GM18502 (cell line): ENCODE measurements at regions not wholly inside any gene's neighbourhood (a gene's known extent, or its start where the extent isn't known, plus 50 kb on each side); places are given as distances from the start of the nearest gene placed in this dataset.
"Not testable (repeated sequence)": the region's sequence is repeated elsewhere in the genome, so short reads cannot be mapped to it uniquely, and the experiment has no call there.

ENCODE experiments used
- ATAC-seq: cut with Tn5 transposase; IDR thresholded peaks from one replicate; pipeline ENCODE4 v1.9.1; 2021; ENCODE audit warnings: mild to moderate bottlenecking; ENCODE audit not compliant: unreplicated experiment, poor library complexity

DNA sequence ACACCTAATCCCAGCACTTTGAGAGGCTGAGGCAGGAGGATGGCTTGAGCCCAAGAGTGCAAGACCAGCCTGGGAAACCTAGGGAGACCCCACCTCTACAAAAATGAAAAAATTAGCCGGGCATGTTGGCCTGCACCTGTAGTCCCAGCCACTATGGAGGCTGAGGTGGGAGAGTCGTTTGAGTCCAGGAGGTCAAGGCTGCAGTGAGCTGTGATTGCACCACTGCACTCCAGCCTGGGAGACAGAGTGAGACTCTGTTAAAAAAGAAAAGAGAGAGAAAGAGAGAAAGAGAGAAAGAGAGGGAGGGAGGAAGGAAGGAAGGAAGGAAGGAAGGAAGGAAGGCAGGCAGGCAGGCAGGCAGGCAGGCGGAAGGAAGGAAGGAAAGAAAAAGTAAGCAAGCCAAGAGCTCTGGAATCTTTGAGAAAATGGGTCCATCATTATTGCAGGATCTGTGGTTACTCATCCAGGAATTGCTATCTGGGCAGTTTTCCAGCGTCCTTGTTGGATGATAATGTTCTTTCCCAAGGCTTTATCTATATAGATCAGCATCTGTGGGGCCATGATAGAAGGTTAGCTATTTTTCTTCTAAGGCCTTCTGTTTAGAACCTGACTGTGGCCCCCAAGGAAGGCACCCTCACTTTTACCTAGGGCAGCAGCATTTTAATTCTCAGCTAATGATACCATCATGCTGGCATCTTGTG, 533.2 kb upstream of the CDH5 start:
- no peak for ATAC-seq

DNA sequence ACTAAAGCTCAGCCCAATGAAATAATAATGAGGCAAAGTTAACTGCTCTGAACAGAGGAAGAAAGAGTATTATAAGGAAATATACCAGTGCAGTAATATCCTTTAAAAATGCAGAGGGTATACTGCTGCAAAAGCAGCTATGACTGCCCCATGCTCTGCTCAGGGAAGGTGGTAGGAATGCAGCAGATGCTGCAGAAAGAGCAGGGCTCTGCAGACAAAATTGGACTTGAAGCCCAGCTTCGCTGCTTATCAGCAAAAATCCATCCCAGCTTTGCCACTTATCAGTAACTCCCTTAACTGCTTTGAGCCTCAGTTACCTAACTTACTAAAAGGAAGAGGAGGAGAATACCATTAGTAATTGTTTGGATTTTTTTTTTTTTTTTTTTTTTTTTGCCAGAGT, 533.8 kb upstream of the CDH5 start:
- no peak for ATAC-seq

DNA sequence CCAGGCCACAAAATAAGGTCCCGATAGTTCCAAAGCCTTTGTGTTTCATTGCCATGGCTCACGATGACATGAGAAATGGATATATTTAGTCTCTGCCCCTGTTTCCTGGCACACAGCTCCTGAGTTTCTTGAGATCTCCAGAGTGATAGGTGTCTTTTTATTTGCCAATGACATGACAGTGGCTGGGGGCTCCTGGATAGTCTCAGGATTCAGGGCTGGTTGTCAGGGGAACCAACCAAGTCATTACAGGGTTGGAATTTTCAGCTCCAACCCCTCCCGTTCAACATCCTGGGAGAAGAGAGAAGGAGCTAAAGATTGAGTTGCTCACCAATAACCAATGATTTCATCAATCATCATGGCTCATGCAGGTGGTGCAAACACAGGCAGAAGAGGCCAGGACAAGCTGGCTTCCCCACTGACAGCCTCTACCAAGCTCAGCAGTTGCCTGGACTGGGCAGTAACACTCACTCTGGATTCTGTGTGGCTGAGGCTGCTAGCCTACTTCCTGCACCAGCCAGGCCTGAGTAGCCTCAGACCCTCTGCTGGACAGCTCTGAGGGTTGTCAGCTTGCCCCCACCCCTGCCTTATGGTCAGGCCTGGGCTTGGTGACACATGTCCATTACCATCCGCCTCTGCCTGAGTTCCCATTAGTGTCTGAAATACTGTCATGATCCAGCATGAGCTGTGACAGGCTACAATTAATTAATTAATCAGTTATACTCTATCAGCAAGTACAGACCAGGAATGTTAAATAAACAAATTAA, 534.4 kb upstream of the CDH5 start:
- no peak for ATAC-seq

DNA sequence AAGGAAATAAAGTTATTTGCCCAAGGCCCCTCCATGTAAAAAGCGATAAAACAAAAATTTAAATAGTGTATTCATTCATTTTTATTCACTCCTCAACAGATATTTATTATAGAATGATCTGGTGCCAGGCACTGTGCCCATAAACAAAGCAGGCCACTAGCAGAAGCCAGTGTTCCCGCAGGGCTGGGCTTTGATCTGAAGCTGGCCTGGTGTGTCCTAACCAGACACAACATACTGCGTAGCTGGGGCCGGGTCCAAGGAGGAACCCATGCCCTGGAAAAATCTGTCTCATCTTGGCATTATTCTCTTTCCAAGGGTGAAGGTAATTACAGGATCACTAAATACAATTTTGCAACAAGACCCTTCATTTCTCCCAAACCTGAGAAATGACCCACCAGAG, 537.4 kb upstream of the CDH5 start:
- ATAC-seq, result no peak

GRCh38 chr16:65828296-65828695, 538.2 kb upstream of the CDH5 start:
- ATAC-seq, result no peak

GRCh38 chr16:65827231-65827630, 539.3 kb upstream of the CDH5 start:
- no peak for ATAC-seq

DNA sequence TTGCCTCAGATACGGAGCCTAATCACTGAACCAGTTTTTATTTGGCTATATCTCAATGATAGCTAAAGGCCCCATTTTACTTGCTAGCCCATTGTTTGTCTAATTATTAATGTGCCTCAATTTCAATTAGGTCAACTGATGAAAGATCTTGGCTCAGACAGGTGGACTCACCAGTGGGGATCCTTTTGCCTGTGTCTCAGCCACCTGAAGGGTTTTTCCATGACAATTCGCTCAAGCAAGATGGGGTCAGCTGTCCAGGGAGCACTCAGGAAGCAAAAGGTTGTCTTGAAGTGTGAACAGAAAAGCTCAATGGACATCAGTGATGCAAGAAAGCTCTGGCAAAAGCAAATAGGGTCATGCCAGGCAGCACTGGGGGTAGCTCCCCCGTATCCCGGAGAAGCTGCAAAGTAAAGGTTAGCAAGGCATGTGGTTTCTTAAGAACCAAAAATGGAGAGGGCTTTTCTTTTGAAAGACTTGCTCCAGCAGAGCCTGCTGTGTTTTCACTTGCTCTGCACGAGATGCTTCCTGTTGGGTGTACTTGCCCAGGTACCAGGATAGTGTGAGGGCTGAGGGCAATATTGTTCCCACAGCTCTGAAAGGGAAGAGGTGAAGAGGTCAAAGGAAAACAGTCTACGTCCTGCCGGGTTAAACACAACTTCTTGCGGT, 541.2 kb upstream of the CDH5 start:
- ATAC-seq, result no peak

- ATAC-seq, result no peak
These were observed 544.3 kb upstream of the CDH5 start for GRCh38 chr16:65822148-65822547.

GRCh38 chr16:65819136-65819898, 547.2 kb upstream of the CDH5 start:
- ATAC-seq, result no peak

DNA sequence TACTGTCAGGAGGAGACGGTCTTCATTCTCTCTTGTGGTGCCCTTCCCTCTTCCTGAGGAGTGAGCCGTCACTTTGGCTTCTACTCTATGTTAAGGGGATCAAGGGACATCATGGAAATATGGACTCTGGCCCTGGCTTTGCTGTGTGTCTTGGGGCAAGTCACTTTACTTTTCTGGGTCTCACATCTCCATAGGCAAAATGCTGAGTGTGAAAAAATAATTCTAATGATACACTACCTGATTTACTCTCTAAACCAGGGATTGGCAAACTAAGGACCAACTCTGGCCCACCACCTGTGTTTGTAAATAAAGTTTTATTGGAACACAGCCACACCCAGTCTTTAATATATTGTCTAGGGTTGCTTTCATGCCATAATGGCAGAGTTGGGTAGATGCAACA, 548.7 kb upstream of the CDH5 start:
- no peak for ATAC-seq

DNA sequence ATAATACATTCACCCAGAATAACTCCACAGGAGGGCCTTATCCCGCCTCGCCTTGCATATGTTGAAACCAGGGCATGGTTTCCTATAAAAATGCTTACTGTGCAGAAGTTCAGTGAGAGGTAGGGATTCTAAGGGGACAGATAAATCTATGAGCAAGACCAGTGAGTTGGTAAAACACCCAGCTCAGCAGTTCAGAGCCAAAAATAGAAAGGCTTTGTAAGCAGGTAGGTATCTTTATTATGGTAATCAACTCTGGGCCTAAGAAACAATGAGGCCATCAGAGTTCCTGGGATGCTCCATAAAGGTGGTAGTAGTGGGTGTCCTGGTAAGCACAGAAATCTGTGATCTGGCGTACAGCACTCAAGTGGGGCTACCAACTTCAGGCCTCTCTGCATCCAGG, 549.4 kb upstream of the CDH5 start:
- ATAC-seq, result no peak

- no peak for ATAC-seq
These were observed 549.9 kb upstream of the CDH5 start for GRCh38 chr16:65816556-65816955.

DNA sequence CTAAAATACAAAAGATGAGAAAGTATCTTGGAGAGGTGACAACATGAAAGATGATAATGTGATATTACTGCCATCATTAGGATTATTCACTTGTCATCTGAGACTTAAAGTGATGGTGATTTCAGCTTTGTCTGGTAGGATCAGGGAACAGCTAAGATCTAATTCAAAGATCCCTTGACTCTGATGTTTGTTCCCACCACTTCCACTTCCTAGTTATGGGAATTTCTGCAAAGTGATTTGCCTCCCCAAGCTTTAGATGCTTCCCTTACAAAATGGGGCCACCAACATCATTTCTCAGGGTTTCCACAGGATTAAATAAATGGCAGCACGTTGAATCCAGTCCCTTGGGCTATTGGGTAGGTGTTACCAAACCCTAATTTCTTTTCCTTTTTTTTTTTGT, 550.8 kb upstream of the CDH5 start:
- no peak for ATAC-seq

DNA sequence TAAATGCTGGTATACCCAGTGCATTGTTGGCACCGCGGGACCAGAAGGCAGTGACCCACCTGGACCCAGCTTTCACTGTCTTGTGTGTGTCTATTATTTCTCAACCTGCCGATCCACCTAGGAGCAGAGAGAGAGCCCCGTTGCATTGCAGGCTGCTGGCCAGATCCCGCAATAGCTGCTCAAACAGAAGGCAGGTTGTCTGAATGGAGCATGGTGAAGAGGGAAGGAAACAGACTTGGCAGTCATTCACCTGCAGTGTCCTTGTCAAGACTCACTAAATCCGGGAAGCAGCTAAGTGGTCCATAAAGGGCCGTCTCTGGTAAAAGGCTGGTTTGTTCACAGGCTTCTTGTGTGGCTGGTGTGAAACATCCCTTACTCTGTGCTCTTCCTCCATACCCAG, 552.6 kb upstream of the CDH5 start:
- ATAC-seq, result not testable (repeated sequence)

GRCh38 chr16:65809627-65810026, 556.9 kb upstream of the CDH5 start:
- ATAC-seq, result no peak

DNA sequence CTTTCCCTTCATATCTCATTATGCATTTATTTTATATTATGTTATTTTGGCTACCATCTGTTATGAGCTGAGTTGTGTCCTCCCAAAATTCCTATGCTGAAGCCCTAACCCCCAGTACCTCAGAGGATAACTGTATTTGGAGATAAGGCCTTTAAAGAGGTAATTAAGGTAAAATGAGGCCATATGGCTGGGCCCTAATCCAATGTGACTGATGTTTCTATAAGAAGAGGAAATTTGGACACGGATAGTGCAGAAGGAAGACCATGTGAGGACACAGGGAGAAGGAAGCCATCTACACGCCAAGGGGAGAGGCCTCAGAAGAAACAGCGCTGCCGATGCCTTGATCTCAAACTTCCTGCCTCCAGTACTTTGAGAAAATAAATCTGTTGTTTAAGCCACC, 557.7 kb upstream of the CDH5 start:
- ATAC-seq, result no peak

DNA sequence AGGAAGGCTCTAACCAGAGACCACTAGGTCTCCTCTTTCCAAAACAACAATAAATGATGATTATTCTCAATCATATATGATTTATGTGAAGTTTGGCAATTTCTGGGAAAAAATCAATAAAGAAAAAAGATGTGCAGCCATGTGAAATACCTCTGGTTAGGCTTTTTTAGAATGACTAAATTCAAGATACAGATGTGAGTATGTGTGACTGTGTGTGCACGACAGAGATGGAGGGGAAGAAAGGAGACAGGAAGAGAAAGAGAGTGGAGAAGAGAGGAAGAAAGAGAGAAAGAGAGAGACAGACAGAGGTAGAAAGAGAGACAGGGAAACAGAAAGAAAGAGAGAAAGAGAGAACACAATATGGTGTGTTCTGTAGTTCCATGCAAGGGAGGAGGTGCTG, 558.6 kb upstream of the CDH5 start:
- no peak for ATAC-seq

- not testable (repeated sequence) for ATAC-seq
These were observed 560.8 kb upstream of the CDH5 start for GRCh38 chr16:65805704-65806103.

- no peak for ATAC-seq
These were observed 570.0 kb upstream of the CDH5 start for GRCh38 chr16:65796481-65796880.

DNA sequence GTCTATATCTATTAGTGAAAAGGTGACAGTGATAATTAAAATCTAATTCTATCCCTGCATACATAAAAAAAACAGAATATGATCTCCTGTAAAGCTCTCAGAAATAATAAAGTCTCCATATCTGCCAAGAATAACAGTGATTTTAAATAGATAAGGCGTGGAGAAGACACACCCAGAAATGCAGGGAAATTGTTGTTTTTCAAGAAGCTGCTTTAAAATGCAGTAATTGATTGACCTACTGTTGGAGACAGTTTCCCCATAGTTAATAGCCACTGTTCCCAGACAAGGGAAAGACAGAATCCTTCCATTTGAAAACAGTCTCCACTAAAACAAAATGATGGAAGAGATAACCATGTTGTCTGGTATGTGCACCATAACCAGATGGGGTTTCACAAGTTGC, 571.5 kb upstream of the CDH5 start:
- no peak for ATAC-seq

DNA sequence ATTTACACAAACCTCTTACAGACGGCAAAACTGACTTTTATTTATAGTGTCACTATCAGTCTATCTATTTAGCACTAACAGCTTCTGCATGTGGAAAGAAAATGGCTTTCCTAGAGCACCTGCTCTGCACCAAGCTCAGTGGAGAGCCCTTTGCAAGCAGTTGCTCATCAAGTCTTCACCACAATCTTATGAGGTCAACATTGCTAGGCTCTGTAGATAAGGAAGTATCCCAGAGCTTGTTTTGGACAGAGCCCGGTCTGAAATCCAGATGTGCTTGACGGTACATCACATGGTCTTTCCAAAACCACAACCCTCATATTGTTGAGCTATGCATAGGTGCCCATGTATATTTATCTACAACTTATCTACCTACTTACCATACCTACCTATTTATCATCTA, 572.7 kb upstream of the CDH5 start:
- no peak for ATAC-seq
